Psoas muscle (tissue), 7 donors: ENCODE measurements at regions not wholly inside any gene's neighbourhood (a gene's known extent, or its start where the extent isn't known, plus 50 kb on each side); places are given as distances from the start of the nearest gene placed in this dataset.

Source experiments
- ATAC-seq, 4 donors: fragments of 200-7000 bp; cut with Tn5 transposase; one replicate each; pipeline ENCODE4 v1.9.1; 2020; ENCODE audit warnings: moderate library complexity in 3 of 4, mild to moderate bottlenecking in 2 of 4
- DNase-seq, 2 donors: peaks; one replicate each; pipeline ENCODE4 v3.0.0-alpha.2; 2020
- H3K27ac ChIP-seq: fragments of 200-600 bp; one replicate; pipeline ENCODE4 v1.8.0; 2022
- H3K27me3 ChIP-seq, 3 donors: fragments of 200-600 bp in 1 of 3; one replicate each; pipeline versions ENCODE4 v1.6.1 to v1.8.0; 2013 to 2022; ENCODE audit warnings: low read length in 2 of 3, mild to moderate bottlenecking in 2 of 3, moderate library complexity in 1 of 3; ENCODE audit not compliant: insufficient read depth in 3 of 3
- H3K36me3 ChIP-seq, 2 donors: fragments of 200-600 bp in 1 of 2; one replicate each; pipeline versions ENCODE4 v1.6.1 to v1.8.0; 2013 to 2022; ENCODE audit warnings: low read depth in 1 of 2, mild to moderate bottlenecking in 1 of 2, moderate library complexity in 1 of 2; ENCODE audit not compliant: insufficient read depth in 1 of 2
- H3K4me1 ChIP-seq: fragments of 200-600 bp; one replicate; pipeline ENCODE4 v1.8.0; 2022
- H3K4me3 ChIP-seq: fragments of 200-600 bp; one replicate; pipeline ENCODE4 v1.8.0; 2022; ENCODE audit warnings: mild to moderate bottlenecking
- H3K9me3 ChIP-seq: fragments of 200-600 bp; one replicate; pipeline ENCODE4 v1.8.0; 2022
- CTCF ChIP-seq: fragments of 200-600 bp; IDR thresholded peaks from one replicate; pipeline ENCODE4 v1.8.0; 2022; ENCODE audit warnings: antibody characterized with exemption
- WGBS, 3 donors: extraction: QIAGEN DNeasy Blood & Tissue Kit; methylation state at CpG; one replicate each; pipeline versions ENCODE4 v1.1.6 to v1.1.7; 2013; 5-methylcytosine and 5-hydroxymethylcytosine counted together
- intact Hi-C, 2 donors: fragments of 100-400 bp; cut with DNase I; formaldehyde crosslinking; loops; one replicate each; pipeline versions ENCODE4 v1.11.0 to v1.14.2; 2022
- donor health status: healthy with polysubstance abuse.
- donor health status: DM: no; HTN: no; CAD: no; lungs with moderate emphysema.
- donor health status: Bipolar disorder and iron deficiency.
- donor health status: healthy.
- donor health status: DM: yes; HTN: yes; CAD: no.
- donor health status: DM: no; HTN: no; CAD: no.
- donor health status: DM: yes; HTN: yes; CAD: no.

- 90 to 93% (median 93%) methylated on average over 3 of the region's 3 CpGs for WGBS, 3 donors
- intact Hi-C loops, result no loop called here
- Histone ChIP-seq H3K27ac (no peak overlapping the region), H3K4me1 (peaks cover 19% of the 10 kb centered on the region), H3K9me3 (no peaks in the 10 kb centered on the region), H3K27me3 (no peaks in the 10 kb centered on the region), H3K36me3 (no peaks in the 10 kb centered on the region), H3K4me3 (no peak overlapping the region)
- no peak for DNase-seq
- peak in 3 of 4 donors; percentile 31 to 51 (median 42) for ATAC-seq
- no peak for TF ChIP-seq CTCF
Measured at GRCh38 chr11:15667127-15667725, 552.5 kb downstream of the INSC start.

- WGBS, 3 donors, result 96 to 99% (median 97%) methylated on average over 3 of the region's 3 CpGs
- no peak for DNase-seq
- H3K9me3 ChIP-seq, result no peaks in the 10 kb centered on the region
- ATAC-seq, result no peak
- peaks cover 21% of the 10 kb centered on the region for H3K4me1 ChIP-seq
- H3K27ac ChIP-seq, result no peak overlapping the region
- H3K36me3 ChIP-seq, result no peaks in the 10 kb centered on the region
- intact Hi-C loops, result no loop called here
- no peak for TF ChIP-seq CTCF
- no peaks in the 10 kb centered on the region for H3K27me3 ChIP-seq
- no peak overlapping the region for H3K4me3 ChIP-seq
Measured at GRCh38 chr11:15668718-15669117, 554.0 kb downstream of the INSC start.

- no peak for DNase-seq
- no peaks in the 10 kb centered on the region for H3K9me3 ChIP-seq
- TF ChIP-seq CTCF, result no peak
- H3K4me3 ChIP-seq, result no peak overlapping the region
- peaks cover 5% of the 10 kb centered on the region for H3K4me1 ChIP-seq
- intact Hi-C loops, result no loop called here
- ATAC-seq, result no peak
- H3K27ac ChIP-seq, result no peak overlapping the region
- no peaks in the 10 kb centered on the region for H3K27me3 ChIP-seq
- WGBS, 3 donors, result 77 to 91% (median 90%) methylated on average over 12 of the region's 12 CpGs
- no peaks in the 10 kb centered on the region for H3K36me3 ChIP-seq
Measured at GRCh38 chr11:15670520-15671070, 555.9 kb downstream of the INSC start.

GRCh38 chr11:15671216-15671615, 556.5 kb downstream of the INSC start:
- Histone ChIP-seq H3K27me3 (no peaks in the 10 kb centered on the region), H3K27ac (no peak overlapping the region), H3K4me3 (no peak overlapping the region), H3K36me3 (no peaks in the 10 kb centered on the region), H3K4me1 (peaks cover 5% of the 10 kb centered on the region), H3K9me3 (no peaks in the 10 kb centered on the region)
- DNase-seq, result no peak
- intact Hi-C loops, result no loop called here
- ATAC-seq, result no peak
- no peak for TF ChIP-seq CTCF

DNA sequence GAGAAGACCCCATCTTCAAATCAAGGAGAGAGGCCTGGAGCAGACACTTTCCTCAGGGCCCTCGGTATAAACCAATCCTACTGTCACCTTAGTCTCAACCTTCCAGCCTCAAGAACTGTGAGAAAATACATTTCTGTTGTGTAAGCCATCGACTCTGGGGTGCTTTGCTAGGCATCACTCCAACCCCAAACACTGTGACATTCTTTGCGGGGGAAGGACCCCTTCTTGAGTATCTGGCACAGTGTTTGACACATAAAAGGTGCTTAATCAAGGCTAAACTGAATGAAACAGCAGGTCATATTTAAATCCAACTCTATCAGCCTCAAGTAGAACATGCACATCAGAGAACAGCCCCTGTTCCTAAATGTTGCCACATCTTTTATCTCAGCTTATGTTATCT, 558.1 kb downstream of the INSC start:
- intact Hi-C loops, result no loop called here

More for the DNA sequence above, 558.1 kb downstream of the INSC start:
- TF ChIP-seq CTCF, result no peak
- Histone ChIP-seq H3K27me3 (no peaks in the 10 kb centered on the region), H3K9me3 (peaks cover 11% of the 10 kb centered on the region), H3K4me1 (peaks cover 5% of the 10 kb centered on the region), H3K36me3 (no peaks in the 10 kb centered on the region), H3K4me3 (no peak overlapping the region), H3K27ac (no peak overlapping the region)
- DNase-seq (no peak), ATAC-seq (no peak)
- 85 to 93% (median 86%) methylated on average over 3 of the region's 3 CpGs for WGBS, 3 donors
